CD4-positive, alpha-beta T cell (primary cell): ENCODE measurements at regions not wholly inside any gene's neighbourhood (a gene's known extent, or its start where the extent isn't known, plus 50 kb on each side); places are given as distances from the start of the nearest gene placed in this dataset.

ENCODE experiments used
- ATAC-seq: fragments of 200-7000 bp; cut with Tn5 transposase; one replicate; pipeline ENCODE4 v1.10.0; 2022; ENCODE audit warnings: mild to moderate bottlenecking; ENCODE audit not compliant: poor library complexity
- CTCF ChIA-PET: fragments of 350-600 bp; sonication (Branson Sonifier 250); formaldehyde crosslinking; loops from one replicate; lab custom pipeline; 2021; ENCODE audit warnings: antibody characterized with exemption, inconsistent platforms; lab: Charles Lee
- POLR2A ChIA-PET: fragments of 350-600 bp; sonication (Branson Sonifier 250); formaldehyde crosslinking; loops from one replicate; lab custom pipeline; 2021; ENCODE audit warnings: antibody characterized with exemption, inconsistent platforms; lab: Charles Lee
- DNase-seq, 14 experiments: peaks; one replicate each; pipeline ENCODE4 v3.0.0-alpha.2; 2013 to 2020; ENCODE audit warnings: mixed read lengths in 2 of 14
- H3K27ac ChIP-seq, 2 donors: one replicate each; pipeline versions ENCODE4 v1.5.1 to v1.7.0; 2013; ENCODE audit warnings: low read length in 2 of 2, low read depth in 1 of 2, mild to moderate bottlenecking in 1 of 2
- H3K27me3 ChIP-seq, 2 experiments: 1 replicate in 1 of 2; 2 replicates in 1 of 2; pipeline versions ENCODE4 v1.6.1 to v1.7.0; 2013; ENCODE audit warnings: low read length in 2 of 2, control low read depth in 1 of 2, mild to moderate bottlenecking in 1 of 2, moderate library complexity in 1 of 2; ENCODE audit not compliant: insufficient read depth in 2 of 2, control insufficient read depth in 1 of 2
- H3K36me3 ChIP-seq: one replicate; pipeline ENCODE4 v1.6.1; 2013; ENCODE audit warnings: low read length, control low read depth; ENCODE audit not compliant: insufficient read depth
- H3K4me1 ChIP-seq: one replicate; pipeline ENCODE4 v1.6.1; 2013; ENCODE audit warnings: low read length, control low read depth; ENCODE audit not compliant: insufficient read depth
- H3K4me3 ChIP-seq: one replicate; pipeline ENCODE4 v1.5.1; 2013; ENCODE audit warnings: mild to moderate bottlenecking, low read length, moderate library complexity
- H3K9me3 ChIP-seq, 2 experiments: 1 replicate in 1 of 2; 2 replicates in 1 of 2; pipeline versions ENCODE4 v1.6.1 to v1.7.0; 2013; ENCODE audit warnings: low read length in 2 of 2, mild to moderate bottlenecking in 2 of 2, control low read depth in 1 of 2, moderate library complexity in 1 of 2; ENCODE audit not compliant: control insufficient read depth in 1 of 2, insufficient read depth in 1 of 2
- H3K27ac Mint-ChIP-seq: one replicate; pipeline ENCODE4 v1.8.0; 2020; ENCODE audit warnings: mixed read lengths
- H3K27me3 Mint-ChIP-seq: one replicate; pipeline ENCODE4 v1.8.0; 2021; ENCODE audit warnings: mixed read lengths
- H3K36me3 Mint-ChIP-seq: one replicate; pipeline ENCODE4 v1.8.0; 2021; ENCODE audit warnings: low read depth, mixed read lengths
- H3K4me1 Mint-ChIP-seq: one replicate; pipeline ENCODE4 v1.8.0; 2021; ENCODE audit warnings: low read depth, mixed read lengths
- H3K4me3 Mint-ChIP-seq: one replicate; pipeline ENCODE4 v1.8.0; 2020; ENCODE audit warnings: mild to moderate bottlenecking, mixed read lengths
- H3K9me3 Mint-ChIP-seq: one replicate; pipeline ENCODE4 v1.8.0; 2020; ENCODE audit warnings: mixed read lengths
- intact Hi-C, 2 experiments: fragments of 100-400 bp; cut with DNase I in 1 of 2; cut with micrococcal nuclease in 1 of 2; formaldehyde crosslinking; loops; one replicate each; pipeline versions ENCODE4 v1.15.1 to v1.9.0; 2023 to 2025; cut with DNase I, micrococcal nuclease
- TF ChIP-seq, protein P1 (sequence below): fragments of 200-600 bp; IDR thresholded peaks from one replicate; pipeline ENCODE4 v1.8.0; 2022; ENCODE audit warnings: antibody characterized with exemption, mild to moderate bottlenecking

DNA sequence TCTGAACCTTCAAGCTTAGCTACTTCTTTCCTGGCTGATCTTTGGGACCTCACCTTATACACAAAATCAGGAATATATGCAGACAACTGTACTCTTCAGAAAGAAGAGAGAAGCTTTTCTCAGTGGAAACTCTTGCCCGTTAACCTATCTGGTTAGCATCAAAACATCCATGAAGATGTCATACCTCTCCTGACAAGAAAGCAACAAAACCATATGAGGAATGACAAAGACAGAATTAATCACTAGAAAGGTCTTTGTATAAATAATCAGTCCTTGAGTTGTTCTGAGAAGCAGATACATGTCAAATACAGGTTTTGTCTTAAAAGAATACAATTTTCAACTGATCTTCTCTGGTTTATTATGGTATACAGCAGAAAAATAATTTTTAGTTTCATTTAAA is 130.8 kb downstream of the FAT4 start:
- H3K36me3 ChIP-seq = no peaks in the 10 kb centered on the region
- Mint-ChIP-seq H3K4me1 (no peaks in the 10 kb centered on the region), H3K4me3 (no peak overlapping the region), H3K27ac (no peak overlapping the region), H3K36me3 (no peaks in the 10 kb centered on the region), H3K27me3 (no peaks in the 10 kb centered on the region), H3K9me3 (no peaks in the 10 kb centered on the region)
- TF ChIP-seq, protein P1, sequence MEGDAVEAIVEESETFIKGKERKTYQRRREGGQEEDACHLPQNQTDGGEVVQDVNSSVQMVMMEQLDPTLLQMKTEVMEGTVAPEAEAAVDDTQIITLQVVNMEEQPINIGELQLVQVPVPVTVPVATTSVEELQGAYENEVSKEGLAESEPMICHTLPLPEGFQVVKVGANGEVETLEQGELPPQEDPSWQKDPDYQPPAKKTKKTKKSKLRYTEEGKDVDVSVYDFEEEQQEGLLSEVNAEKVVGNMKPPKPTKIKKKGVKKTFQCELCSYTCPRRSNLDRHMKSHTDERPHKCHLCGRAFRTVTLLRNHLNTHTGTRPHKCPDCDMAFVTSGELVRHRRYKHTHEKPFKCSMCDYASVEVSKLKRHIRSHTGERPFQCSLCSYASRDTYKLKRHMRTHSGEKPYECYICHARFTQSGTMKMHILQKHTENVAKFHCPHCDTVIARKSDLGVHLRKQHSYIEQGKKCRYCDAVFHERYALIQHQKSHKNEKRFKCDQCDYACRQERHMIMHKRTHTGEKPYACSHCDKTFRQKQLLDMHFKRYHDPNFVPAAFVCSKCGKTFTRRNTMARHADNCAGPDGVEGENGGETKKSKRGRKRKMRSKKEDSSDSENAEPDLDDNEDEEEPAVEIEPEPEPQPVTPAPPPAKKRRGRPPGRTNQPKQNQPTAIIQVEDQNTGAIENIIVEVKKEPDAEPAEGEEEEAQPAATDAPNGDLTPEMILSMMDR = no peak
- intact Hi-C loops = no loop called here
- no peaks in the 10 kb centered on the region for H3K9me3 ChIP-seq
- H3K27me3 ChIP-seq = no peaks in the 10 kb centered on the region
- ChIA-PET POLR2A (no interaction called here), CTCF (no interaction called here)
- no peak for DNase-seq
- H3K27ac ChIP-seq = no peak overlapping the region
- ATAC-seq = no peak
- H3K4me3 ChIP-seq = no peak overlapping the region
- no peaks in the 10 kb centered on the region for H3K4me1 ChIP-seq

DNA sequence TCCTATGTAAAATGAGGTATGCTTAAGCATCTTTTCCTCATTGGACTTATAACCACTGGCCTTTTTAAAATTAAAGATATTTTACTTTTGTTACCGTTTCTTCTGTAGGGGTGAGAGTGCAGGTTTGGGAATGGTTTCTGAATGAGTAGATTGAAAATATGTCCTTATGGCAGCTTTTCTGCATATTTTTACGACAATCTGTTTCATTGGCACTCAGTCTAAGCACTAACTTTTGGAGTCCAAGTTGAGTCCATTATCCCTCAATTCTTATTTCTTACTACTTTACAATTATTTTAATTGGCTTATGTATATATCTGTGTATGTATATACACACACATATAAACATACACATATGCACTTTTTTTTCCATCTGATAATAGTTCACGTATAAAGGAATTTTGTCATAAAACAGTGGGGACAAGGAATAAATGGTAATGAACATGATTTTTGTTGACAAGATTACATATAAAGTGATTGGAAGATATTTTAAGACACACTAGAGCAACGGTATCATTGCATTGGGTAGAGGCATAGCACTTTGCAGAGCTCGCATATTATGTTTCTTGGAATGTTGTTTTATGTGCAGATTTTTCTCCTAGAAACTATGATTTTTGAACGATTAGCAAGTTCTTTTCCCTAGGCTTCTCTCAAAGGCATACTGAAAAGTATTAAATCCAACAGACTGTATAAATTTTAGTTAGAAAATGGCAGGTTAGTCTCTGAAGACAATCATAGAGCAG is 133.0 kb downstream of the FAT4 start:
- POLR2A ChIA-PET = no interaction called here
- intact Hi-C loops = no loop called here
- TF ChIP-seq, protein P1 = no peak
- H3K9me3 Mint-ChIP-seq = peaks cover 6% of the 10 kb centered on the region
- H3K27me3 Mint-ChIP-seq = no peaks in the 10 kb centered on the region
- no peak overlapping the region for H3K27ac ChIP-seq
- CTCF ChIA-PET = no interaction called here
- H3K27me3 ChIP-seq = no peaks in the 10 kb centered on the region
- ATAC-seq = no peak
- no peak for DNase-seq
- no peak overlapping the region for H3K27ac Mint-ChIP-seq
- no peaks in the 10 kb centered on the region for H3K4me1 Mint-ChIP-seq
- H3K36me3 ChIP-seq = no peaks in the 10 kb centered on the region
- no peaks in the 10 kb centered on the region for H3K4me1 ChIP-seq
- no peak overlapping the region for H3K4me3 Mint-ChIP-seq
- H3K36me3 Mint-ChIP-seq = no peaks in the 10 kb centered on the region
- H3K4me3 ChIP-seq = no peak overlapping the region
- no peaks in the 10 kb centered on the region for H3K9me3 ChIP-seq

DNA sequence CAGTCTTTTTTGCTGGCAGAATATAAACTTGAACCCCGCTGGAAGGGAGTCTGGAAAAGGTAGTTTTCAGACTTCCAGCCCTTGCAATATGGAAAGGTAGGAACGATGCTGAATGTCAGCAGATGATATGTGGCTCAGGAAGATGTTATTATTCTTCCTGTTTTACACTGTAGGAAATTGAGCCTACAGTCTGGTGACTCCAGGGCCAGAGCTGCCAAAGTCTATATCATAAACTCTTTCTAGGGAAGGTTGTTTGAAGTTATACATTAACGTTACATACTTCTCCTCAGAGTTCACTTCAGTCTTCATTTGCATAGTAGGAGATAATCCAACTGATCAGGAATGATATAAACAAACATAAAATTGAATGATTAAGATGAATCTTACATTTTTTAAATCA is 141.3 kb downstream of the FAT4 start:
- intact Hi-C loops = no loop called here
- Mint-ChIP-seq H3K27me3 (no peaks in the 10 kb centered on the region), H3K9me3 (peaks cover 5% of the 10 kb centered on the region), H3K36me3 (no peaks in the 10 kb centered on the region), H3K4me1 (no peaks in the 10 kb centered on the region), H3K4me3 (no peak overlapping the region), H3K27ac (no peak overlapping the region)
- ATAC-seq (no peak), DNase-seq (no peak)
- Histone ChIP-seq H3K27me3 (no peaks in the 10 kb centered on the region), H3K9me3 (peaks cover 0 to 5% of the 10 kb centered on the region in 2 experiments), H3K36me3 (no peaks in the 10 kb centered on the region), H3K4me3 (no peak overlapping the region), H3K4me1 (no peaks in the 10 kb centered on the region), H3K27ac (no peak overlapping the region)
- CTCF ChIA-PET = no interaction called here
- POLR2A ChIA-PET = no interaction called here
- TF ChIP-seq, protein P1 = no peak
